ENCODE measurements at regions not wholly inside any gene's neighbourhood (a gene's known extent, or its start where the extent isn't known, plus 50 kb on each side); places are given as distances from the start of the nearest gene placed in this dataset.

GRCh38 chr6:21850691-21851090, 257.1 kb downstream of the SOX4 start:
- H3K4me1 ChIP-seq (ENCODE audit: insufficient read depth, poor library complexity, severe bottlenecking): peaks cover under 1% of the 10 kb centered on the region
- H3K4me3 ChIP-seq (ENCODE audit: severe bottlenecking): no peak overlapping the region
- no peaks in the 10 kb centered on the region for H3K27me3 ChIP-seq (ENCODE audit: insufficient read depth, poor library complexity, severe bottlenecking)
- no peak for DNase-seq (ENCODE audit: low spot score)
- H3K27ac ChIP-seq (ENCODE audit: poor library complexity, severe bottlenecking): no peak overlapping the region
- H3K9me3 ChIP-seq (ENCODE audit: severe bottlenecking): no peaks in the 10 kb centered on the region
- no peak for TF ChIP-seq CTCF (IDR thresholded peaks at IDR 0.05; ENCODE audit: poor library complexity, severe bottlenecking)
- H3K36me3 ChIP-seq (ENCODE audit: low read depth): no peaks in the 10 kb centered on the region
- no peak for ATAC-seq (ENCODE audit: low read depth)

- ATAC-seq (ENCODE audit: low read depth): peak; percentile 36
- no peaks in the 10 kb centered on the region for H3K27me3 ChIP-seq (ENCODE audit: insufficient read depth, poor library complexity, severe bottlenecking)
- no peak overlapping the region for H3K4me3 ChIP-seq (ENCODE audit: severe bottlenecking)
- H3K4me1 ChIP-seq (ENCODE audit: insufficient read depth, poor library complexity, severe bottlenecking): peaks cover 18% of the 10 kb centered on the region
- TF ChIP-seq CTCF (IDR thresholded peaks at IDR 0.05; ENCODE audit: poor library complexity, severe bottlenecking): no peak
- H3K36me3 ChIP-seq (ENCODE audit: low read depth): no peaks in the 10 kb centered on the region
- no peaks in the 10 kb centered on the region for H3K9me3 ChIP-seq (ENCODE audit: severe bottlenecking)
- H3K27ac ChIP-seq (ENCODE audit: poor library complexity, severe bottlenecking): peak overlapping the region; percentile 93
- DNase-seq (ENCODE audit: low spot score): no peak
Observed at GRCh38 chr6:21855811-21856455, 262.4 kb downstream of the SOX4 start.

- no peak for TF ChIP-seq CTCF (IDR thresholded peaks at IDR 0.05; ENCODE audit: poor library complexity, severe bottlenecking)
- no peaks in the 10 kb centered on the region for H3K9me3 ChIP-seq (ENCODE audit: severe bottlenecking)
- no peaks in the 10 kb centered on the region for H3K27me3 ChIP-seq (ENCODE audit: insufficient read depth, poor library complexity, severe bottlenecking)
- peaks cover 18% of the 10 kb centered on the region for H3K4me1 ChIP-seq (ENCODE audit: insufficient read depth, poor library complexity, severe bottlenecking)
- H3K27ac ChIP-seq (ENCODE audit: poor library complexity, severe bottlenecking): peak overlapping the region; percentile 93
- ATAC-seq (ENCODE audit: low read depth) (peak; percentile 98), DNase-seq (ENCODE audit: low spot score) (peak; percentile 74)
- H3K4me3 ChIP-seq (ENCODE audit: severe bottlenecking): no peak overlapping the region
- H3K36me3 ChIP-seq (ENCODE audit: low read depth): no peaks in the 10 kb centered on the region
Observed at GRCh38 chr6:21856456-21856825, 262.9 kb downstream of the SOX4 start.

DNA sequence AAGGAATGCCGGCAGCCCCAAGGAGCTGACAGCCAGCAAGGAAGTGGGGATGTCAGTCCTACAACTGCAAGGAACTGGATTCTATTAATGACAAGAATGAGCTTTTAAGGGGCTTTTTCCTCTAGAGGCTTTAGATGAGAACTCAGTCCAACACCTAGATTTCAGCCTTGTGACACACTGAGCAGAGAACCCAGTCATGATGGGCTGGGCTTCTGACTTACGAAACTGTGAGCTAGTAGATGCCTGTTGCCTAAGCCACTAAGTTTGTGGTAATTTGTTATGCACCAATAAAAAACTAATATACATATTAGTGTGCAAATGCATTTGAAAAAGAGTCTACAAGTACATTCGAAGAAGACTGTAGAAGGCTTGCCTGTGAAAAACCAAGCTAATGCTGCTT, 263.3 kb downstream of the SOX4 start:
- peak overlapping the region; percentile 93 for H3K27ac ChIP-seq (ENCODE audit: poor library complexity, severe bottlenecking)
- no peaks in the 10 kb centered on the region for H3K36me3 ChIP-seq (ENCODE audit: low read depth)
- TF ChIP-seq CTCF (IDR thresholded peaks at IDR 0.05; ENCODE audit: poor library complexity, severe bottlenecking): no peak
- DNase-seq (ENCODE audit: low spot score): no peak
- H3K4me1 ChIP-seq (ENCODE audit: insufficient read depth, poor library complexity, severe bottlenecking): peaks cover 18% of the 10 kb centered on the region
- no peak overlapping the region for H3K4me3 ChIP-seq (ENCODE audit: severe bottlenecking)
- ATAC-seq (ENCODE audit: low read depth): peak; percentile 68
- H3K9me3 ChIP-seq (ENCODE audit: severe bottlenecking): no peaks in the 10 kb centered on the region
- no peaks in the 10 kb centered on the region for H3K27me3 ChIP-seq (ENCODE audit: insufficient read depth, poor library complexity, severe bottlenecking)

DNA sequence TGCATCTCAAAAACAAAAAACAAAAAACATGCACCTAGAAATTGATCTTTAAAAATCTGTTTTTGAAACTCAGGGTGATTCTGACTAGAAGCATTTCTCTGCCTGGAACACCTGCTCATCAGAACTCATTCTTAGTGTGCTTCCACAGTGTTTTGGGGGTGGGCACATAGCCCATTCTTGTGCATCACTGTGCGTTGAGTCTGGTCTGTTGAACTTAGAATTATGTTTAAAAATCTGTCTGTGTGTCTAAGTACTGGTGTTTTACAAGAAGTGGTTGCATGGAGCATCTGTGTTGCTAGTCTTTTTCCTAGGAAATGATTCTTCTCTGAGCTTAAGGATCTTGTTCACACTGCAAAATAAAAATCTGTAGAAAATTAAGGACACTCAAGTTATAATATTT, 264.5 kb downstream of the SOX4 start:
- Histone ChIP-seq H3K4me1 (ENCODE audit: insufficient read depth, poor library complexity, severe bottlenecking) (peaks cover 18% of the 10 kb centered on the region), H3K27me3 (ENCODE audit: insufficient read depth, poor library complexity, severe bottlenecking) (no peaks in the 10 kb centered on the region), H3K4me3 (ENCODE audit: severe bottlenecking) (no peak overlapping the region), H3K36me3 (ENCODE audit: low read depth) (no peaks in the 10 kb centered on the region), H3K9me3 (ENCODE audit: severe bottlenecking) (no peaks in the 10 kb centered on the region), H3K27ac (ENCODE audit: poor library complexity, severe bottlenecking) (peak overlapping the region; percentile 93)
- DNase-seq (ENCODE audit: low spot score) (no peak), ATAC-seq (ENCODE audit: low read depth) (no peak)
- no peak for TF ChIP-seq CTCF (IDR thresholded peaks at IDR 0.05; ENCODE audit: poor library complexity, severe bottlenecking)

Data from RWPE2 (cell line).